HepG2 (cell line): ENCODE measurements at regions not wholly inside any gene's neighbourhood (a gene's known extent, or its start where the extent isn't known, plus 50 kb on each side); places are given as distances from the start of the nearest gene placed in this dataset.
A peak's percentile ranks its signal among the peaks of the same experiment; 100 is the strongest.

Source experiments
- ATAC-seq: fragments of 200-7000 bp; cut with Tn5 transposase; 3 replicates; pipeline ENCODE4 v1.9.1; 2020; ENCODE audit warnings: mild to moderate bottlenecking, moderate library complexity
- BruUV-seq: library from RNA; stranded (reverse); fragments of 400-500 nt; replicated peaks from 2 replicates; lab custom pipeline; 2021; lab: Mats Ljungman, UMichigan
- CTCF ChIA-PET: fragments of 300-600 bp; formaldehyde crosslinking; extraction: SDS; loops from one replicate; lab custom pipeline; 2021; ENCODE audit warnings: low total read pairs, inconsistent platforms, low intra/inter-chr PET ratio; lab: Yijun Ruan, JAX
- POLR2A ChIA-PET: fragments of 350-600 bp; sonication (Branson Sonifier 250); formaldehyde crosslinking; loops from one replicate; lab custom pipeline; 2020; ENCODE audit warnings: antibody characterized with exemption, inconsistent platforms; lab: Yijun Ruan, JAX
- DNase-seq: peaks from one replicate; pipeline ENCODE4 v3.0.0-alpha.2; 2015; ENCODE audit warnings: low spot score
- FAIRE-seq: peaks from 3 replicates; lab custom pipeline; 2011; peaks lifted over from hg19 to GRCh38; lab: Jason Lieb, UNC
- H2AFZ ChIP-seq: one replicate; pipeline ENCODE4 v1.6.1; 2011; ENCODE audit warnings: low read length, inconsistent platforms
- H3K27ac ChIP-seq: fragments of 300-600 bp; 3 replicates; pipeline ENCODE4 v1.8.0; 2011; ENCODE audit warnings: mixed run types, mild to moderate bottlenecking, mixed read lengths, low read length, inconsistent platforms; ENCODE audit not compliant: insufficient read depth; ENCODE audit errors: extremely low read length
- H3K27me3 ChIP-seq, 2 experiments: fragments of 200-600 bp in 1 of 2; 2 replicates in 1 of 2; 3 replicates in 1 of 2; pipeline versions ENCODE4 v1.6.0 to v1.8.0; 2011; ENCODE audit warnings: low read length in 2 of 2, mild to moderate bottlenecking in 2 of 2, moderate library complexity in 2 of 2, inconsistent platforms in 1 of 2; ENCODE audit not compliant: insufficient read depth in 2 of 2, control insufficient read depth in 1 of 2
- H3K36me3 ChIP-seq, 2 experiments: fragments of 200-600 bp in 1 of 2; replicated peaks in 1 of 2; 2 replicates in 1 of 2; 3 replicates in 1 of 2; pipeline versions ENCODE4 v1.5.1 to v1.8.0; 2011; ENCODE audit warnings: low read length in 2 of 2, inconsistent platforms in 1 of 2; ENCODE audit not compliant: insufficient read depth in 2 of 2, control insufficient read depth in 1 of 2
- H3K4me1 ChIP-seq: 2 replicates; pipeline ENCODE4 v1.5.1; 2012; ENCODE audit warnings: low read length, inconsistent platforms; ENCODE audit not compliant: insufficient read depth
- H3K4me2 ChIP-seq: 2 replicates; pipeline ENCODE4 v1.6.0; 2011; ENCODE audit warnings: low read depth, low read length, inconsistent platforms
- H3K4me3 ChIP-seq, 3 experiments: fragments of 200-600 bp in 1 of 3; sonication (generic), shearing (Covaris generic) in 1 of 3; replicated peaks in 1 of 3; 2 replicates each; pipeline ENCODE4 v1.5.1; 2011 to 2016; ENCODE audit warnings: low read length in 3 of 3, inconsistent platforms in 2 of 3, low read depth in 2 of 3, mild to moderate bottlenecking in 2 of 3, control low read depth in 1 of 3, mixed read lengths in 1 of 3; ENCODE audit not compliant: insufficient read depth in 1 of 3
- H3K79me2 ChIP-seq: one replicate; pipeline ENCODE4 v1.6.1; 2011; ENCODE audit warnings: low read length, inconsistent platforms; ENCODE audit not compliant: insufficient read depth
- H3K9ac ChIP-seq: 2 replicates; pipeline ENCODE4 v1.6.0; 2011; ENCODE audit warnings: mild to moderate bottlenecking, low read depth, low read length, inconsistent platforms; ENCODE audit not compliant: insufficient read depth
- H3K9me3 ChIP-seq: 2 replicates; pipeline ENCODE4 v1.5.1; 2012; ENCODE audit warnings: mild to moderate bottlenecking, low read length
- H4K20me1 ChIP-seq: 2 replicates; pipeline ENCODE4 v1.6.0; 2011; ENCODE audit warnings: inconsistent platforms, mild to moderate bottlenecking, low read length, moderate library complexity; ENCODE audit not compliant: insufficient read depth
- DNMT1 ChIP-seq: sonication (generic); formaldehyde crosslinking; IDR thresholded peaks from 2 replicates; pipeline ENCODE4 v1.5.1; 2020; ENCODE audit warnings: mild to moderate bottlenecking, missing genetic modification reagents
- GTF3A ChIP-seq: sonication (generic); formaldehyde crosslinking; conservative IDR thresholded peaks from 2 replicates; pipeline ENCODE4 v1.4.0; 2020; ENCODE audit warnings: mild to moderate bottlenecking, missing genetic modification reagents
- HES4 ChIP-seq: sonication (generic); formaldehyde crosslinking; IDR thresholded peaks from 2 replicates; pipeline ENCODE4 v1.9.0; 2021; ENCODE audit warnings: mild to moderate bottlenecking, missing genetic modification reagents, borderline replicate concordance
- KDM1A ChIP-seq: IDR thresholded peaks from 2 replicates; pipeline ENCODE4 v1.6.1; 2016; ENCODE audit warnings: missing compliant biosample characterization
- PAWR ChIP-seq: sonication (generic); formaldehyde crosslinking; IDR thresholded peaks from 2 replicates; pipeline ENCODE4 v1.4.0; 2020; ENCODE audit warnings: missing genetic modification reagents, mild to moderate bottlenecking, borderline replicate concordance
- RBFOX2 ChIP-seq: fragments of 200-400 bp; formaldehyde crosslinking; IDR thresholded peaks from 2 replicates; pipeline ENCODE4 v1.6.1; 2017; ENCODE audit warnings: low read depth, mild to moderate bottlenecking, low read length
- SAFB2 ChIP-seq: sonication (generic); formaldehyde crosslinking; IDR thresholded peaks from 2 replicates; pipeline ENCODE4 v1.5.1; 2020; ENCODE audit warnings: missing genetic modification reagents, low read depth, mild to moderate bottlenecking, borderline replicate concordance
- SETDB1 ChIP-seq: sonication (generic); formaldehyde crosslinking; IDR thresholded peaks from 2 replicates; pipeline ENCODE4 v1.5.1; 2020; ENCODE audit warnings: missing genetic modification reagents, mild to moderate bottlenecking, borderline replicate concordance
- ZBTB10 ChIP-seq: sonication (generic); formaldehyde crosslinking; IDR thresholded peaks from 2 replicates; pipeline ENCODE4 v1.4.0; 2020; ENCODE audit warnings: missing genetic modification reagents, borderline replicate concordance
- ZKSCAN5 ChIP-seq: sonication (generic); formaldehyde crosslinking; IDR thresholded peaks from 2 replicates; pipeline ENCODE4 v1.5.1; 2020; ENCODE audit warnings: mild to moderate bottlenecking, missing genetic modification reagents
- ZNF607 ChIP-seq: sonication (generic); formaldehyde crosslinking; IDR thresholded peaks from 2 replicates; pipeline ENCODE4 v1.5.1; 2020; ENCODE audit warnings: missing genetic modification reagents, mild to moderate bottlenecking, borderline replicate concordance
- ZNF672 ChIP-seq: sonication (generic); formaldehyde crosslinking; IDR thresholded peaks from 2 replicates; pipeline ENCODE4 v1.8.1; 2022; ENCODE audit warnings: missing genetic modification reagents
- ZNF790 ChIP-seq: sonication (generic); formaldehyde crosslinking; IDR thresholded peaks from 2 replicates; pipeline ENCODE4 v1.8.0; 2022; ENCODE audit warnings: missing genetic modification reagents, mild to moderate bottlenecking, borderline replicate concordance
- ZNF878 ChIP-seq: sonication (generic); formaldehyde crosslinking; IDR thresholded peaks from 2 replicates; pipeline ENCODE4 v1.8.1; 2023; ENCODE audit warnings: mild to moderate bottlenecking, missing genetic modification reagents, moderate library complexity
- WGBS: methylation state at CpG from one replicate; pipeline ENCODE4 v1.1.6; 2017; ENCODE audit warnings: low lambda C conversion rate; 5-methylcytosine and 5-hydroxymethylcytosine counted together
- in situ Hi-C: cut with HindIII; loops from 2 replicates; pipeline ENCODE4 v1.10.0; 2017; ENCODE audit warnings: low pct_unique_long_range_greater_than_20kb; ENCODE audit not compliant: extremely low pct_ligation_motif_present
- intact Hi-C: fragments of 100-400 bp; cut with micrococcal nuclease; formaldehyde crosslinking; loops from one replicate; pipeline ENCODE4 v1.10.0; 2022; ENCODE audit not compliant: unreplicated experiment

GRCh38 chr5:57696389-57696769 is 213.8 kb upstream of the ACTBL2 start:
- DNase-seq: no peak
- BruUV-seq: no TSS peak
- H3K9me3 ChIP-seq: no peaks in the 10 kb centered on the region
- no peaks in the 10 kb centered on the region for H3K27me3 ChIP-seq
- no peaks in the 10 kb centered on the region for H4K20me1 ChIP-seq
- H3K27ac ChIP-seq: no peak overlapping the region
- intact Hi-C loops: loop anchor here (10.0 kb wide), 1 partner anchor 522 kb away; the partner anchor contains the start of gene GPBP1
- ChIA-PET CTCF (no interaction called here), POLR2A (no interaction called here)
- no peak overlapping the region for H3K9ac ChIP-seq
- ATAC-seq: no peak
- H3K4me3 ChIP-seq: no peak overlapping the region
- FAIRE-seq: no peak
- H3K79me2 ChIP-seq: no peaks in the 10 kb centered on the region
- H3K4me1 ChIP-seq: peaks cover 49% of the 10 kb centered on the region
- H2AFZ ChIP-seq: no peak overlapping the region
- in situ Hi-C loops: no loop called here
- H3K4me2 ChIP-seq: no peak overlapping the region
- 88% methylated on average over 1 of the region's 1 CpG for WGBS
- no peak for TF ChIP-seq ZNF790 (CRISPR knock-in tag)
- TF ChIP-seq KDM1A (CRISPR knock-in tag): no peak
- TF ChIP-seq SETDB1 (CRISPR knock-in tag): no peak
- TF ChIP-seq DNMT1 (CRISPR knock-in tag): no peak
- H3K36me3 ChIP-seq: no peaks in the 10 kb centered on the region

GRCh38 chr5:57695706-57696388 is 213.2 kb upstream of the ACTBL2 start:
- H3K36me3 ChIP-seq: no peaks in the 10 kb centered on the region
- peak overlapping the region; percentile 73 for H3K4me2 ChIP-seq
- peak overlapping the region; percentile 89 for H2AFZ ChIP-seq
- ATAC-seq (peak; percentile 60), DNase-seq (no peak), FAIRE-seq (no peak)
- WGBS: 47% methylated on average over 4 of the region's 4 CpGs
- H3K79me2 ChIP-seq: no peaks in the 10 kb centered on the region
- H3K4me1 ChIP-seq: peaks cover 49% of the 10 kb centered on the region
- TSS peak; percentile 88 for BruUV-seq
- in situ Hi-C loops (no loop called here), intact Hi-C loops (loop anchor here (2.0 to 10.0 kb wide), 2 partner anchors 45 to 521 kb away; partner anchors contain the start of gene GPBP1)
- CTCF ChIA-PET: no interaction called here
- H3K4me3 ChIP-seq: peak overlapping the region; percentile 23 to 45 (median 45); a peak in 3 of 6 replicates
- H3K9ac ChIP-seq: peak overlapping the region; percentile 60; the same call in 1 of the 2 replicates
- no peaks in the 10 kb centered on the region for H4K20me1 ChIP-seq
- H3K9me3 ChIP-seq: no peaks in the 10 kb centered on the region
- peak overlapping the region; percentile 85 for H3K27ac ChIP-seq
- H3K27me3 ChIP-seq: no peaks in the 10 kb centered on the region
- POLR2A ChIA-PET: interaction anchor here (1.1 kb wide), 1 partner anchor 45 kb away, joined by 13 read pairs; no protein-coding TSS in a partner anchor
- no peak for TF ChIP-seq ZNF672 (CRISPR knock-in tag)
- TF ChIP-seq RBFOX2: peak; percentile 35; the same call in 1 of the 2 replicates
- no peak for TF ChIP-seq ZNF607 (CRISPR knock-in tag)
- TF ChIP-seq GTF3A (CRISPR knock-in tag): no peak
- TF ChIP-seq ZNF878 (CRISPR knock-in tag): 0 out of 2 replicates have a peak, but pooled peaks have one; percentile 11
- 0 out of 2 replicates have a peak, but pooled peaks have one; percentile 43 for TF ChIP-seq ZKSCAN5 (CRISPR knock-in tag)
- no peak for TF ChIP-seq SAFB2
- TF ChIP-seq PAWR (CRISPR knock-in tag): no peak
- TF ChIP-seq HES4 (CRISPR knock-in tag): no peak
- no peak for TF ChIP-seq ZBTB10 (CRISPR knock-in tag)
